ENCODE measurements at regions not wholly inside any gene's neighbourhood (a gene's known extent, or its start where the extent isn't known, plus 50 kb on each side); places are given as distances from the start of the nearest gene placed in this dataset.

DNA sequence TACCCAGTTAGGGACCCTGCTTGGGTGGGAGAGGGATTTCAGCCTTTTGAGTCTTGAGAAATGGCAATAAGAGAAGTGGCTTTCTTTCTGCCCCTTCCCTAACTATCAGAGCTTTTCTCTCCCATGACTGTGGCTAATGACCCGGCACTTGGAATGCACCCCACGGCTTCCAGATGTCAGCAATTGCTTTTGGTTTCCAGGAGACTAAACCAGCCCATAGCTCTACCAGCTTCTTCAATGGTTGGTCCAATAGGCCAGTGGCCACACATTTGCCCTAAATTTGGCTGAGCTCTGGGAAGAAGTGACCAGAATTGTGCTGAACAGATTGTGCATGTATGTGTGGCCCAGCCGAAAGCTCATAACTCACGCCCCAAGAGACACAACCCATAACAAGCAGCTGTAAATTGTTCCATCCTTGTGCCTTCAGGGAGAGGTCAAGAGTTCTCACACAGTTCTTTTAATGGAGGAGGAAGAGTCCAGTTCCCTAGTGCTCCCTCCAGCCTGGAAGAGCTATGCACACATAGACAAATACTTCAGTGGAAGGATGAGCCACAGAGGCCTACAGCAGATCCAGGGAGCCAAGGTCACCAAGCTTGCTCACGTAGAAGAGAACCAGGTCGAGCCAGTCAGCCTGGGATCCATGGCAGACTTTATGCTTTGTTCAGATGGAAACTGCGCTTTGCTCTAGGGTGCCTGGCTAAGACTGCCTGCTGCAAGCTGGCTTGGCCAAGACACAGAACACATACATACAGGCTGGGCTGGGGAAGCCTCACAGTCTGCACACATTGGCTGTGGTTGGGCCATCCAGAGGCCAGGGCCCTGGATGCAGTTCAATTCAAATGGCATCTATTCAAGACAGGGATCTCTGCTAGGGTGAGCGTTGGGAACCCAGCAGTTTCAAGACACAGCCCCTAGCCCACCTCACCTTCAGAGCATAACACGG, 131.8 kb upstream of the HABP2 start:
- no peak overlapping the region for H2AFZ ChIP-seq (ENCODE audit: low read depth, low read length)
- H3K9ac ChIP-seq (ENCODE audit: low read length) = no peak overlapping the region
- H3K79me2 ChIP-seq (ENCODE audit: low read length) = no peaks in the 10 kb centered on the region
- H3K4me3 ChIP-seq (ENCODE audit: low read length) = no peak overlapping the region
- TF ChIP-seq, protein P1, sequence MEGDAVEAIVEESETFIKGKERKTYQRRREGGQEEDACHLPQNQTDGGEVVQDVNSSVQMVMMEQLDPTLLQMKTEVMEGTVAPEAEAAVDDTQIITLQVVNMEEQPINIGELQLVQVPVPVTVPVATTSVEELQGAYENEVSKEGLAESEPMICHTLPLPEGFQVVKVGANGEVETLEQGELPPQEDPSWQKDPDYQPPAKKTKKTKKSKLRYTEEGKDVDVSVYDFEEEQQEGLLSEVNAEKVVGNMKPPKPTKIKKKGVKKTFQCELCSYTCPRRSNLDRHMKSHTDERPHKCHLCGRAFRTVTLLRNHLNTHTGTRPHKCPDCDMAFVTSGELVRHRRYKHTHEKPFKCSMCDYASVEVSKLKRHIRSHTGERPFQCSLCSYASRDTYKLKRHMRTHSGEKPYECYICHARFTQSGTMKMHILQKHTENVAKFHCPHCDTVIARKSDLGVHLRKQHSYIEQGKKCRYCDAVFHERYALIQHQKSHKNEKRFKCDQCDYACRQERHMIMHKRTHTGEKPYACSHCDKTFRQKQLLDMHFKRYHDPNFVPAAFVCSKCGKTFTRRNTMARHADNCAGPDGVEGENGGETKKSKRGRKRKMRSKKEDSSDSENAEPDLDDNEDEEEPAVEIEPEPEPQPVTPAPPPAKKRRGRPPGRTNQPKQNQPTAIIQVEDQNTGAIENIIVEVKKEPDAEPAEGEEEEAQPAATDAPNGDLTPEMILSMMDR (IDR thresholded peaks at IDR 0.05; ENCODE audit: low read depth, low read length) = no peak
- TF ChIP-seq EZH2phosphoT487 (IDR thresholded peaks at IDR 0.05; ENCODE audit: low read depth) = no peak
- H3K27me3 ChIP-seq (ENCODE audit: low read depth, low read length) = no peaks in the 10 kb centered on the region
- no peaks in the 10 kb centered on the region for H3K36me3 ChIP-seq (replicated peaks; ENCODE audit: low read depth, low read length)
- no peak overlapping the region for H3K4me2 ChIP-seq (ENCODE audit: low read length)
- no peak overlapping the region for H3K27ac ChIP-seq (ENCODE audit: low read length)
- no peaks in the 10 kb centered on the region for H3K4me1 ChIP-seq (ENCODE audit: low read length)
- H3K9me3 ChIP-seq (ENCODE audit: insufficient read depth, low read length) = no peaks in the 10 kb centered on the region
- no peaks in the 10 kb centered on the region for H4K20me1 ChIP-seq (ENCODE audit: insufficient read depth, low read length)

DNA sequence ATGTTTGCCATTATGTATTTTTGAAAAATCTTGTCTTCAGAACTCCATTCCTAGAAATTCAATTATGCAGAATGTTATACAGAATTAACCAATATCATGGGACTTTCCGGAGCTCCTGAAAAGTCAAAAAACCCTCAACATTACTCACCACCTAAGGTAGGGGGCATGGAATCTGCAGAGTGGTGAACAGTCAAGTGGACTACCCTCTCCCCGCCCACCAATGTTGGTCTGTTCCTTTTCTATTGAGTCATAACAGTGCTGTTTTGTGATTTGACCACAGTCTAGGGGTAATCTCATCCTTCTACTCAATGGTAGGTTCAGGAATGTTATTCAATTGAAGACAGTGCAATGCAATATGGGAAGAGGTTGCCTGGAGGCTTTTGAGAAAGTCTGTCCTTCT, 130.5 kb upstream of the HABP2 start:
- H3K79me2 ChIP-seq (ENCODE audit: low read length) = no peaks in the 10 kb centered on the region
- H3K4me1 ChIP-seq (ENCODE audit: low read length) = no peaks in the 10 kb centered on the region
- no peaks in the 10 kb centered on the region for H4K20me1 ChIP-seq (ENCODE audit: insufficient read depth, low read length)
- H3K4me3 ChIP-seq (ENCODE audit: low read length) = no peak overlapping the region
- H3K27ac ChIP-seq (ENCODE audit: low read length) = no peak overlapping the region
- H2AFZ ChIP-seq (ENCODE audit: low read depth, low read length) = no peak overlapping the region
- no peak overlapping the region for H3K9ac ChIP-seq (ENCODE audit: low read length)
- H3K36me3 ChIP-seq (replicated peaks; ENCODE audit: low read depth, low read length) = no peaks in the 10 kb centered on the region
- H3K4me2 ChIP-seq (ENCODE audit: low read length) = no peak overlapping the region
- no peak for TF ChIP-seq EZH2phosphoT487 (IDR thresholded peaks at IDR 0.05; ENCODE audit: low read depth)
- TF ChIP-seq, protein P1 (IDR thresholded peaks at IDR 0.05; ENCODE audit: low read depth, low read length) = no peak
- H3K27me3 ChIP-seq (ENCODE audit: low read depth, low read length) = no peaks in the 10 kb centered on the region; the same call in 1 of the 2 replicates
- no peaks in the 10 kb centered on the region for H3K9me3 ChIP-seq (ENCODE audit: insufficient read depth, low read length)

DNA sequence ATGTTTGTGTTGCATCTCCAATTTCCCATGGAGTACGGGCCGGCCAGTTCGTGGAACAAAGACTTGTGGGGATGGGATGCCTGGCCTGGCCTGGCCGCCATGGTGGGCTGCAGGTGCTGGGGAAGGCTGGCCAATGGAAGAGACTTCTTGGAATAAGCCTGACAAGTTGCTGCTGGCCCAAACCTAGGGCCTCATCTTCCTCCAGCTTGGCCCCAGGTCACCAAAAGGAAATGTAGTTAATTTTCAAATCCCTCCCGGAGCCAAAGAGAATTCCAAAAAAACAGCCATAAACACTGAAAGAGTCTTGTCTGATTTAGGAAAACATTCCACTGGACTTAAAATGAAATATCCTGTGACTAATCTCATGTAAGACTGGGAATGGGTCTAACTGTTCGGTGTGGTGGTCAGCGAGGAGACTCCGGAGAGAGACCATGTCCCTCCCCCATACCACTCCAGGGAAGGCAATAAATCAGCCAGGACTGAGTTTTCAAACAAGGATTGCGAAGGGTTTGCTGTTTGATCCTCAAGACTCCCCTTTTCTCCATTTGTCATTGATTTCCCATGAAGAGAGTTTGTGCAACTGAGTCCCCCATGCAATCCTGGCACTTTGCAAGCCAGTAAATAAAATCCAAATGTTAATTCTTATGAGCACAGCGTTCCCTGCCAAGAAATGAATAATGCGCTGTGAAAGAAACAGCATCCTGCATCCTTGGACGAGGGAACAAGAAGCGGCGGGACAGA, 128.7 kb upstream of the HABP2 start:
- no peaks in the 10 kb centered on the region for H3K79me2 ChIP-seq (ENCODE audit: low read length)
- H3K36me3 ChIP-seq (replicated peaks; ENCODE audit: low read depth, low read length) = no peaks in the 10 kb centered on the region
- no peaks in the 10 kb centered on the region for H3K4me1 ChIP-seq (ENCODE audit: low read length)
- H3K4me3 ChIP-seq (ENCODE audit: low read length) = no peak overlapping the region
- H4K20me1 ChIP-seq (ENCODE audit: insufficient read depth, low read length) = no peaks in the 10 kb centered on the region
- no peak overlapping the region for H3K4me2 ChIP-seq (ENCODE audit: low read length)
- H2AFZ ChIP-seq (ENCODE audit: low read depth, low read length) = no peak overlapping the region
- H3K9me3 ChIP-seq (ENCODE audit: insufficient read depth, low read length) = no peaks in the 10 kb centered on the region
- TF ChIP-seq, protein P1 (IDR thresholded peaks at IDR 0.05; ENCODE audit: low read depth, low read length) = no peak
- TF ChIP-seq EZH2phosphoT487 (IDR thresholded peaks at IDR 0.05; ENCODE audit: low read depth) = no peak
- no peak overlapping the region for H3K9ac ChIP-seq (ENCODE audit: low read length)
- no peak overlapping the region for H3K27ac ChIP-seq (ENCODE audit: low read length)
- H3K27me3 ChIP-seq (ENCODE audit: low read depth, low read length) = no peaks in the 10 kb centered on the region; the same call in 1 of the 2 replicates

DNA sequence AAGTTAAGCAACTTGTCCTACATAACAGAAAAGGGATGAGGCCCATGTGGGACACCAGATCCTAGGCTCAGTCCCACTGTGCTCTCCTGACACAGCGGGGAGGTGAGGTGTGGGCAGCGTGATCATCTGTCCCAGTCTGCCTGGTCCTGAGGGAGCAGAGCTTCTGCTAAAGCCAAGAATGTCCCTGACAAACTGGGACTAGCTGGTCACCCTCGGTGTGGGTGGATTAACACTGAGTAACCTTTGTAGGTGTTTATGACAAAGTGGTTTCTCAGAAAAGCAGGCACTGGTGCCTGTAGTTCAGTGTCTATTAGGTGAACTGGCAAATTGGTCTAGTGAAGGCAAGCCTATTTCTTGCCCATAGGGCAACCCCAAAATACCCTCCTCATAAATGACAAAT, 127.8 kb upstream of the HABP2 start:
- Histone ChIP-seq H3K27me3 (ENCODE audit: low read depth, low read length) (no peaks in the 10 kb centered on the region; the same call in 1 of the 2 replicates), H2AFZ (ENCODE audit: low read depth, low read length) (no peak overlapping the region), H4K20me1 (ENCODE audit: insufficient read depth, low read length) (no peaks in the 10 kb centered on the region), H3K79me2 (ENCODE audit: low read length) (no peaks in the 10 kb centered on the region), H3K4me1 (ENCODE audit: low read length) (no peaks in the 10 kb centered on the region), H3K27ac (ENCODE audit: low read length) (no peak overlapping the region), H3K9me3 (ENCODE audit: insufficient read depth, low read length) (no peaks in the 10 kb centered on the region), H3K4me2 (ENCODE audit: low read length) (no peak overlapping the region), H3K9ac (ENCODE audit: low read length) (no peak overlapping the region), H3K36me3 (replicated peaks; ENCODE audit: low read depth, low read length) (no peaks in the 10 kb centered on the region), H3K4me3 (ENCODE audit: low read length) (no peak overlapping the region)
- TF ChIP-seq EZH2phosphoT487 (IDR thresholded peaks at IDR 0.05; ENCODE audit: low read depth) = no peak
- TF ChIP-seq, protein P1 (IDR thresholded peaks at IDR 0.05; ENCODE audit: low read depth, low read length) = no peak

All from OCI-LY3 (cell line).